ENCODE measurements at regions not wholly inside any gene's neighbourhood (a gene's known extent, or its start where the extent isn't known, plus 50 kb on each side); places are given as distances from the start of the nearest gene placed in this dataset.
"Not testable (repeated sequence)": the region's sequence is repeated elsewhere in the genome, so short reads cannot be mapped to it uniquely, and the experiment has no call there.

GRCh38 chr17:64712557-64713351 lies 50.6 kb upstream of the SMURF2 start:
- not testable (repeated sequence) for DNase-seq (ENCODE audit: low read depth); H3K4me3 ChIP-seq (ENCODE audit: low read depth, low read length)
- peak; percentile 29 for TF ChIP-seq CTCF (conservative IDR thresholded peaks at IDR 0.05; ENCODE audit: low read depth, low read length)
